ENCODE measurements at regions not wholly inside any gene's neighbourhood (a gene's known extent, or its start where the extent isn't known, plus 50 kb on each side); places are given as distances from the start of the nearest gene placed in this dataset.

- TF ChIP-seq ESRRA (IDR thresholded peaks at IDR 0.05; ENCODE audit: borderline replicate concordance, low read depth): no peak
- no peak for TF ChIP-seq CTCF (IDR thresholded peaks at IDR 0.05 in 2 of 3, conservative IDR thresholded peaks at IDR 0.05 in 1 of 3; ENCODE audit: insufficient read depth in 2 of 3, low read depth in 1 of 3, low read length in 3 of 3)
- no peak for TF ChIP-seq SNAPC5 (CRISPR knock-in tag; IDR thresholded peaks at IDR 0.05)
- TF ChIP-seq JUND (IDR thresholded peaks at IDR 0.05; ENCODE audit: borderline replicate concordance, low read depth, low read length): no peak
- TF ChIP-seq JUND (tag; IDR thresholded peaks at IDR 0.05; ENCODE audit: borderline replicate concordance, low read depth, low read length): no peak
Measured at GRCh38 chr6:118382126-118382525, 166.0 kb upstream of the PLN start.

All from K562 (cell line).